CD4-positive, alpha-beta T cell (primary cell): ENCODE measurements at regions not wholly inside any gene's neighbourhood (a gene's known extent, or its start where the extent isn't known, plus 50 kb on each side); places are given as distances from the start of the nearest gene placed in this dataset.
"Not testable (repeated sequence)": the region's sequence is repeated elsewhere in the genome, so short reads cannot be mapped to it uniquely, and the experiment has no call there.

Experiments used
- ATAC-seq: fragments of 200-7000 bp; cut with Tn5 transposase; one replicate; pipeline ENCODE4 v1.10.0; 2022; ENCODE audit warnings: mild to moderate bottlenecking; ENCODE audit not compliant: poor library complexity
- CTCF ChIA-PET: fragments of 350-600 bp; sonication (Branson Sonifier 250); formaldehyde crosslinking; loops from one replicate; lab custom pipeline; 2021; ENCODE audit warnings: antibody characterized with exemption, inconsistent platforms; lab: Charles Lee
- POLR2A ChIA-PET: fragments of 350-600 bp; sonication (Branson Sonifier 250); formaldehyde crosslinking; loops from one replicate; lab custom pipeline; 2021; ENCODE audit warnings: antibody characterized with exemption, inconsistent platforms; lab: Charles Lee
- DNase-seq, 14 experiments: peaks; one replicate each; pipeline ENCODE4 v3.0.0-alpha.2; 2013 to 2020; ENCODE audit warnings: mixed read lengths in 2 of 14
- H3K27ac ChIP-seq, 2 donors: one replicate each; pipeline versions ENCODE4 v1.5.1 to v1.7.0; 2013; ENCODE audit warnings: low read length in 2 of 2, low read depth in 1 of 2, mild to moderate bottlenecking in 1 of 2
- H3K27me3 ChIP-seq, 2 experiments: 1 replicate in 1 of 2; 2 replicates in 1 of 2; pipeline versions ENCODE4 v1.6.1 to v1.7.0; 2013; ENCODE audit warnings: low read length in 2 of 2, control low read depth in 1 of 2, mild to moderate bottlenecking in 1 of 2, moderate library complexity in 1 of 2; ENCODE audit not compliant: insufficient read depth in 2 of 2, control insufficient read depth in 1 of 2
- H3K36me3 ChIP-seq: one replicate; pipeline ENCODE4 v1.6.1; 2013; ENCODE audit warnings: low read length, control low read depth; ENCODE audit not compliant: insufficient read depth
- H3K4me1 ChIP-seq: one replicate; pipeline ENCODE4 v1.6.1; 2013; ENCODE audit warnings: low read length, control low read depth; ENCODE audit not compliant: insufficient read depth
- H3K4me3 ChIP-seq: one replicate; pipeline ENCODE4 v1.5.1; 2013; ENCODE audit warnings: mild to moderate bottlenecking, low read length, moderate library complexity
- H3K9me3 ChIP-seq, 2 experiments: 1 replicate in 1 of 2; 2 replicates in 1 of 2; pipeline versions ENCODE4 v1.6.1 to v1.7.0; 2013; ENCODE audit warnings: low read length in 2 of 2, mild to moderate bottlenecking in 2 of 2, control low read depth in 1 of 2, moderate library complexity in 1 of 2; ENCODE audit not compliant: control insufficient read depth in 1 of 2, insufficient read depth in 1 of 2
- H3K27ac Mint-ChIP-seq: one replicate; pipeline ENCODE4 v1.8.0; 2020; ENCODE audit warnings: mixed read lengths
- H3K27me3 Mint-ChIP-seq: one replicate; pipeline ENCODE4 v1.8.0; 2021; ENCODE audit warnings: mixed read lengths
- H3K36me3 Mint-ChIP-seq: one replicate; pipeline ENCODE4 v1.8.0; 2021; ENCODE audit warnings: low read depth, mixed read lengths
- H3K4me1 Mint-ChIP-seq: one replicate; pipeline ENCODE4 v1.8.0; 2021; ENCODE audit warnings: low read depth, mixed read lengths
- H3K4me3 Mint-ChIP-seq: one replicate; pipeline ENCODE4 v1.8.0; 2020; ENCODE audit warnings: mild to moderate bottlenecking, mixed read lengths
- H3K9me3 Mint-ChIP-seq: one replicate; pipeline ENCODE4 v1.8.0; 2020; ENCODE audit warnings: mixed read lengths
- intact Hi-C, 2 experiments: fragments of 100-400 bp; cut with DNase I in 1 of 2; cut with micrococcal nuclease in 1 of 2; formaldehyde crosslinking; loops; one replicate each; pipeline versions ENCODE4 v1.15.1 to v1.9.0; 2023 to 2025; cut with DNase I, micrococcal nuclease

DNA sequence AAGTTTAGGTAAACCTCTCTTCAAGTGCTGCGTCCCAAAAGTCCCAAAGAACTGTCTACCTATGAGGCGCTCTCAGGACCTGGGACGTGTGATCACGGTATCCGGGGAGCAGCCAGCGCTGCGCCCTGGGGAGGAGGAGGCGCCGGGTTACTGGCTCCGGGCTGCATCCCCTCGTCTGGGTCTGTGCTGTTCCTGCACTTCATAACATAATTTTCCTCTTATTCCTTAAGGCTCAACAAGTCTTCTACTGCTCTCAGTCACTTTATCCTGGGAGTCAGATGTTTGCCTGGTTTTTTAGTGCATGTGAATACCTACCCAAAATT lies 629.3 kb downstream of the PRIM2 start:
- ATAC-seq, H3K9me3 ChIP-seq, H3K4me1 ChIP-seq, H3K36me3 ChIP-seq, POLR2A ChIA-PET, H3K9me3 Mint-ChIP-seq, H3K4me3 ChIP-seq, intact Hi-C loops, H3K27me3 Mint-ChIP-seq, H3K4me1 Mint-ChIP-seq, H3K27me3 ChIP-seq, H3K27ac Mint-ChIP-seq, CTCF ChIA-PET, H3K4me3 Mint-ChIP-seq, DNase-seq, H3K27ac ChIP-seq: not testable (repeated sequence)
- peaks cover 49% of the 10 kb centered on the region for H3K36me3 Mint-ChIP-seq

DNA sequence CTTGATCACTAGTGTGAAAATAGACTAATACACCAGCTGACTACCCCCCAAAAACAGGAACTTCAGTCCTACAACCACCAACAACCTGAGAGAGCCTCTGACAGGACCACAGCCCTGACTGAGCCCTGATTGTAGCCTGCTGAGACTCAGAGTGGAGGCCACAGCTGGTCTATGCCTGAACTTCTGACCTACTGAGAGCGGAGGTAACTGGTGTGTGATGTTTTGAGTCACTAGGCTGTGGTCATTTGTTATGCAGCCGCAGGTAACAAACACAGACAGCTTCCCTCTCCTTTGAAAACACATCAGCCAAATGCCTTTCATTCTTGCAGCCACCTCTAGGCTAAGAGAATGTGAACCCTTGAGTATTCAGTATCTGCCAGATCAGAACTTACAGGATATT lies 631.1 kb downstream of the PRIM2 start:
- H3K9me3 ChIP-seq, H3K27me3 Mint-ChIP-seq, CTCF ChIA-PET, H3K36me3 ChIP-seq, H3K4me1 Mint-ChIP-seq, H3K9me3 Mint-ChIP-seq, ATAC-seq, DNase-seq, H3K4me3 Mint-ChIP-seq, H3K27ac Mint-ChIP-seq, H3K4me3 ChIP-seq, H3K4me1 ChIP-seq, H3K27ac ChIP-seq, POLR2A ChIA-PET, H3K27me3 ChIP-seq, intact Hi-C loops: not testable (repeated sequence)
- H3K36me3 Mint-ChIP-seq, result peaks cover 58% of the 10 kb centered on the region

DNA sequence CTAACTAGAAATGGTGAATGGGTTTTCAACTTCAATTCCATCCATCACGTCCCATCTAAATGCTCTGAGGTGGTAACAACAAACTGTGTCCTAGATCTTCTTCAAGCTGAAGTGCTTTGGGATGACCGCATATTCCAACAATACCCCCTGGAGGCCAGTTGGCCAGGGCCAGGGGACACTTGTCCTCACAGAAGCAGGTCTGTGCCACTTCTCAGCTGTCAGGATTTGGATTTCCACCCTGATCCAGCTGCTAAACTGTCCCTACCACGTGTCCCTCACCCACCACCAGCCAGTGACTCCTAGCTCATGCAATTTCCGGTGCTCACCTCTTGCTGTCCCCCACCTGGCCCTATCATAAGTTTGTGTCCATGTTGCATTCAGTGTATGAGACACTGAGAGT lies 633.0 kb downstream of the PRIM2 start:
- H3K4me1 ChIP-seq, H3K4me3 ChIP-seq, DNase-seq, H3K27me3 Mint-ChIP-seq, H3K27ac Mint-ChIP-seq, POLR2A ChIA-PET, H3K9me3 ChIP-seq, H3K4me1 Mint-ChIP-seq, H3K36me3 ChIP-seq, H3K9me3 Mint-ChIP-seq, H3K4me3 Mint-ChIP-seq, CTCF ChIA-PET, H3K27ac ChIP-seq, intact Hi-C loops, H3K27me3 ChIP-seq, ATAC-seq: not testable (repeated sequence)
- peaks cover 56% of the 10 kb centered on the region for H3K36me3 Mint-ChIP-seq

DNA sequence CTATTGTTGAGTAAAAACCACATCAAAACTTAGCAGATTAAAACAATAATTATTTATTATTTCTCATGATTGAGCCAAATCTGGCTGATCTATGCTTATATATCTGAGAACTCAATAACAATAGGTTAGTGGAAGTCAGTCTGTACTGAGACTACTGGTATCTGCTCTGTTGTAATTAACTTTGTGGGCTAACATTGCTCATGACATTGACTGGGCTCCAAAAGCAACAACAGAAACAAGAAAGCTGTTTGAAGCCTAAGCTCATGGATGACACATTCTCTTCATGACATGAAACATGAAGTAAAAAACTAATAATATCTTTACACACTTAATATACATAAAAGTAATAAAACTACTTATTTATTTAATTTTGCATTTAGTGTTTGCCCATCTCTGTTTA lies 649.3 kb downstream of the PRIM2 start:
- peaks cover 34% of the 10 kb centered on the region for H3K27me3 Mint-ChIP-seq
- H3K36me3 Mint-ChIP-seq, H3K4me1 Mint-ChIP-seq: not testable (repeated sequence)

DNA sequence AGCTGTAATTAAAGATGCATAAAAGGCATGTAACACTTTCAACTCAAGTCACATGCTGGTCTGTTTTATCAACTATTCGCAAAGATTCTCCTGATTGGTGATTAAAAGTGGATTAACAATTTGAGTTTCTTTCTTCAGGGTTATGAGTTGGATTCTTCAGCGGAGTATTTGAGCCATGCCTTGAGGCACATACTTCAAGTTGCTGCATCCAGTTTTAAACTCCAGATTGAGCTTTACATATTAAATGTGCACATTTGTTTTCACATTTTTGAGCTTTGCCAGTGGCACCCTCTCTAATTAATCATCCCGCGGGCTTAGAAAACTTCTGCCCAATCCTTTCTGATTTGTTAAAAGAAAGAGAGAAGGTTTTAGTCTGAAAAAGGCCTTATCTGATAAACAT lies 654.5 kb downstream of the PRIM2 start:
- peaks cover 34% of the 10 kb centered on the region for H3K27me3 Mint-ChIP-seq
- POLR2A ChIA-PET, H3K9me3 ChIP-seq, ATAC-seq, H3K27ac ChIP-seq, H3K4me1 Mint-ChIP-seq, DNase-seq, H3K27ac Mint-ChIP-seq, H3K36me3 ChIP-seq, H3K9me3 Mint-ChIP-seq, H3K4me1 ChIP-seq, H3K27me3 ChIP-seq, H3K4me3 Mint-ChIP-seq, CTCF ChIA-PET, H3K4me3 ChIP-seq, H3K36me3 Mint-ChIP-seq, intact Hi-C loops: not testable (repeated sequence)

More for the DNA sequence above, 649.3 kb downstream of the PRIM2 start:
- H3K4me3 ChIP-seq, POLR2A ChIA-PET, CTCF ChIA-PET, H3K4me1 ChIP-seq, H3K27me3 ChIP-seq, H3K36me3 ChIP-seq, ATAC-seq, H3K4me3 Mint-ChIP-seq, H3K9me3 Mint-ChIP-seq, H3K27ac ChIP-seq, H3K9me3 ChIP-seq, H3K27ac Mint-ChIP-seq, DNase-seq: not testable (repeated sequence)
- intact Hi-C loops, result loop anchor here in 1 of 2 experiments (10.0 kb wide), 2 partner anchors 652 to 742 kb away; partner anchors contain the start of genes PRIM2 and RAB23
